Coronary artery (tissue), 2 donors: ENCODE measurements at regions not wholly inside any gene's neighbourhood (a gene's known extent, or its start where the extent isn't known, plus 50 kb on each side); places are given as distances from the start of the nearest gene placed in this dataset.

Source experiments
- DNase-seq: peaks from one replicate; pipeline ENCODE4 v3.0.0-alpha.2; 2017; ENCODE audit warnings: low spot score
- H3K27ac ChIP-seq, 2 donors: fragments of 200-600 bp; sonication (generic); one replicate each; pipeline ENCODE4 v1.5.1; 2016 to 2019
- H3K4me3 ChIP-seq: fragments of 200-600 bp; sonication (generic); 2 replicates; pipeline ENCODE4 v1.5.1; 2016; ENCODE audit warnings: mild to moderate bottlenecking, moderate library complexity
- CTCF ChIP-seq: fragments of 200-600 bp; sonication (generic); IDR thresholded peaks from one replicate; pipeline ENCODE4 v1.5.1; 2019; ENCODE audit warnings: antibody characterized with exemption

- H3K27ac ChIP-seq = no peak overlapping the region
- no peak overlapping the region for H3K4me3 ChIP-seq
- DNase-seq = no peak
- TF ChIP-seq CTCF = no peak
These were observed 115.5 kb downstream of the PAPOLA start for GRCh38 chr14:96617635-96618034.

GRCh38 chr14:96622926-96623325 lies 120.7 kb downstream of the PAPOLA start:
- DNase-seq = no peak
- Histone ChIP-seq H3K27ac (no peak overlapping the region), H3K4me3 (no peak overlapping the region)
- no peak for TF ChIP-seq CTCF

- H3K27ac ChIP-seq = no peak overlapping the region
- no peak for TF ChIP-seq CTCF
- DNase-seq = no peak
- H3K4me3 ChIP-seq = no peak overlapping the region
These were observed 121.7 kb downstream of the PAPOLA start for GRCh38 chr14:96623676-96624484.

- no peak for DNase-seq
- TF ChIP-seq CTCF = no peak
- Histone ChIP-seq H3K27ac (no peak overlapping the region), H3K4me3 (no peak overlapping the region)
These were observed 122.7 kb downstream of the PAPOLA start for GRCh38 chr14:96624661-96625425.

GRCh38 chr14:96625426-96625985 lies 123.3 kb downstream of the PAPOLA start:
- Histone ChIP-seq H3K4me3 (no peak overlapping the region), H3K27ac (no peak overlapping the region)
- no peak for TF ChIP-seq CTCF
- peak; percentile 38 for DNase-seq

GRCh38 chr14:96626121-96626768 lies 124.1 kb downstream of the PAPOLA start:
- TF ChIP-seq CTCF = no peak
- H3K4me3 ChIP-seq = no peak overlapping the region
- no peak overlapping the region for H3K27ac ChIP-seq
- peak; percentile 26 for DNase-seq
